Loucy (cell line): ENCODE measurements at regions not wholly inside any gene's neighbourhood (a gene's known extent, or its start where the extent isn't known, plus 50 kb on each side); places are given as distances from the start of the nearest gene placed in this dataset.

Source experiments
- H2AFZ ChIP-seq: fragments of 200-600 bp; sonication (generic); 2 replicates; pipeline ENCODE4 v1.6.0; 2016; ENCODE audit warnings: antibody characterized with exemption, mild to moderate bottlenecking, low read length, moderate library complexity
- H3F3A ChIP-seq: fragments of 200-600 bp; 2 replicates; pipeline ENCODE4 v1.6.0; 2016; ENCODE audit warnings: antibody characterized with exemption, low read depth, mild to moderate bottlenecking
- H3K27me3 ChIP-seq: fragments of 200-600 bp; sonication (generic); 2 replicates; pipeline ENCODE4 v1.6.1; 2014; ENCODE audit warnings: low read length, mild to moderate bottlenecking; ENCODE audit not compliant: insufficient read depth, poor library complexity, severe bottlenecking
- H3K36me3 ChIP-seq: fragments of 200-600 bp; sonication (generic); 2 replicates; pipeline ENCODE4 v1.6.1; 2016; ENCODE audit warnings: low read length; ENCODE audit not compliant: insufficient read depth
- H3K4me1 ChIP-seq: fragments of 200-600 bp; sonication (generic); 2 replicates; pipeline ENCODE4 v1.5.1; 2014; ENCODE audit warnings: low read length, mild to moderate bottlenecking; ENCODE audit not compliant: insufficient read depth, poor library complexity, severe bottlenecking
- H3K4me2 ChIP-seq: fragments of 200-600 bp; sonication (generic); 2 replicates; pipeline ENCODE4 v1.6.0; 2014; ENCODE audit warnings: antibody characterized with exemption, low read length, low read depth, mild to moderate bottlenecking; ENCODE audit not compliant: poor library complexity, severe bottlenecking
- H3K4me3 ChIP-seq: fragments of 200-600 bp; sonication (generic); 2 replicates; pipeline ENCODE4 v1.5.1; 2014; ENCODE audit warnings: low read length, mild to moderate bottlenecking, mixed read lengths; ENCODE audit not compliant: poor library complexity, severe bottlenecking
- H3K79me2 ChIP-seq: fragments of 200-600 bp; sonication (generic); 2 replicates; pipeline ENCODE4 v1.6.1; 2014; ENCODE audit warnings: low read length; ENCODE audit not compliant: insufficient read depth
- H3K9ac ChIP-seq: fragments of 200-600 bp; sonication (generic); 2 replicates; pipeline ENCODE4 v1.6.0; 2014; ENCODE audit warnings: mild to moderate bottlenecking, low read depth, low read length, moderate library complexity; ENCODE audit not compliant: poor library complexity, severe bottlenecking
- H3K9me2 ChIP-seq: fragments of 200-600 bp; sonication (generic); replicated peaks from 2 replicates; pipeline ENCODE4 v1.6.1; 2016; ENCODE audit warnings: low read depth, low read length, mixed read lengths
- H3K9me3 ChIP-seq: fragments of 200-600 bp; sonication (generic); 2 replicates; pipeline ENCODE4 v1.6.1; 2014; ENCODE audit warnings: mild to moderate bottlenecking, antibody characterized with exemption, low read length, low read depth; ENCODE audit not compliant: insufficient read depth
- H4K20me1 ChIP-seq: fragments of 200-600 bp; sonication (generic); 2 replicates; pipeline ENCODE4 v1.6.0; 2014; ENCODE audit warnings: antibody characterized with exemption, low read length, mild to moderate bottlenecking; ENCODE audit not compliant: insufficient read depth, poor library complexity, severe bottlenecking
- EZH2phosphoT487 ChIP-seq: fragments of 200-600 bp; IDR thresholded peaks from 2 replicates; pipeline ENCODE4 v1.6.1; 2018; ENCODE audit warnings: antibody characterized with exemption, mild to moderate bottlenecking, moderate library complexity, borderline replicate concordance
- TF ChIP-seq, protein P1 (sequence below): fragments of 200-600 bp; sonication (generic); conservative IDR thresholded peaks from 2 replicates; pipeline ENCODE4 v1.5.1; 2014; ENCODE audit warnings: mild to moderate bottlenecking, antibody characterized with exemption, low read length

DNA sequence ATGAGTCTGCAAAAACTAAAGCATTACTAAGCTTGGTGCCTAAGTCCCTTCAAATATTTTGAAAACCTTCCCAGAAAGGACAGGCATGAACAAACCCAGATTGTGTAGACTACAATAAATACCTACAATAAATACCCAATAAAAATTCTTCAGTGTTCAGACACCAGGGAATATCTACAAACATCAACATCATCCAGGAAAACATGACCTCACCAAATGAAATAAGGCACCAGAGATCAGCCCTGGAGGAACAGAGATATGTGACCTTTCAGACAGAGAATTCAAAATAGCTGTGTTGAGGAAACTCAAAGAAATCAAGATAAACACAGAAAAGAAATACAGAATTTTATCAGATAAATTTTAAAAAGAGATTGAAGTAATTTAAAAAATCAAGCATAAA lies 57.8 kb upstream of the NLRP2B start:
- Histone ChIP-seq H3K9ac (no peak overlapping the region), H4K20me1 (no peaks in the 10 kb centered on the region), H3K4me2 (no peak overlapping the region), H3K4me1 (no peaks in the 10 kb centered on the region), H3K9me3 (no peaks in the 10 kb centered on the region), H3K36me3 (no peaks in the 10 kb centered on the region), H3K27me3 (no peaks in the 10 kb centered on the region), H3K4me3 (no peak overlapping the region), H2AFZ (no peak overlapping the region), H3F3A (no peaks in the 10 kb centered on the region), H3K9me2 (no peaks in the 10 kb centered on the region), H3K79me2 (no peaks in the 10 kb centered on the region)
- TF ChIP-seq, protein P1, sequence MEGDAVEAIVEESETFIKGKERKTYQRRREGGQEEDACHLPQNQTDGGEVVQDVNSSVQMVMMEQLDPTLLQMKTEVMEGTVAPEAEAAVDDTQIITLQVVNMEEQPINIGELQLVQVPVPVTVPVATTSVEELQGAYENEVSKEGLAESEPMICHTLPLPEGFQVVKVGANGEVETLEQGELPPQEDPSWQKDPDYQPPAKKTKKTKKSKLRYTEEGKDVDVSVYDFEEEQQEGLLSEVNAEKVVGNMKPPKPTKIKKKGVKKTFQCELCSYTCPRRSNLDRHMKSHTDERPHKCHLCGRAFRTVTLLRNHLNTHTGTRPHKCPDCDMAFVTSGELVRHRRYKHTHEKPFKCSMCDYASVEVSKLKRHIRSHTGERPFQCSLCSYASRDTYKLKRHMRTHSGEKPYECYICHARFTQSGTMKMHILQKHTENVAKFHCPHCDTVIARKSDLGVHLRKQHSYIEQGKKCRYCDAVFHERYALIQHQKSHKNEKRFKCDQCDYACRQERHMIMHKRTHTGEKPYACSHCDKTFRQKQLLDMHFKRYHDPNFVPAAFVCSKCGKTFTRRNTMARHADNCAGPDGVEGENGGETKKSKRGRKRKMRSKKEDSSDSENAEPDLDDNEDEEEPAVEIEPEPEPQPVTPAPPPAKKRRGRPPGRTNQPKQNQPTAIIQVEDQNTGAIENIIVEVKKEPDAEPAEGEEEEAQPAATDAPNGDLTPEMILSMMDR: no peak
- no peak for TF ChIP-seq EZH2phosphoT487
